Stimulated activated CD4-positive, alpha-beta T cell treated with anti-CD3 and anti-CD28 coated beads, Interleukin-1b, Interleukin-23, amount 100 ng/mL, for 24 hours (primary cell): ENCODE measurements at regions not wholly inside any gene's neighbourhood (a gene's known extent, or its start where the extent isn't known, plus 50 kb on each side); places are given as distances from the start of the nearest gene placed in this dataset.

ENCODE experiments used
- DNase-seq, 4 experiments: peaks; one replicate each; pipeline ENCODE4 v3.0.0-alpha.2; 2020; ENCODE audit warnings: low read depth in 4 of 4, low spot score in 1 of 4

DNA sequence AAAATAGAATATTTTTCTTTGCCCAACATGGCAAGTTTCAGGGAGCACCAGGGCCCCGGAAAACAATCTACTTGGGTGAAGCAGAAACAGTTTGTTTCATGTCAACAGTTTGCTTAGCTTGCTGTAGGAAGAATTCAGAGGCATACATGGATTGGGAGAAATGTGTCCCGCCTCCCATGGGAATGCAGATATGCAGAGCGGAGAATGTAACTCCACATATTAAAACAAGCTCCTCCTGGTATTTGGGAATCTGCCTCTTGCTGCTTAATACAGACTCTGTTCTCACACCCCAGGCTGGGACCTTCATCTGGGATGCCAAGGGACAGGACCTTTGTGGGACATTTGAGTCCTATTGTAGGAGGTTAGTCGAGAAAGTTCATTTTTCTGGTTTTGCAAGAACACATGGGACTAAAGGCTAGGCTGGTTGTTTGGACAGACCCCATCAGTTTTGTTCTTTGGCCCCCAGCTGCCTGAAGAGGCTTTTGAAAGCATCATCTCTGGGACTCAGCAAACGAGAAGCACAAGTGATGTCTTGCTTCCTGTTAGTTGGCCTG lies 220.5 kb upstream of the ADRA1B start:
- DNase-seq: no peak

DNA sequence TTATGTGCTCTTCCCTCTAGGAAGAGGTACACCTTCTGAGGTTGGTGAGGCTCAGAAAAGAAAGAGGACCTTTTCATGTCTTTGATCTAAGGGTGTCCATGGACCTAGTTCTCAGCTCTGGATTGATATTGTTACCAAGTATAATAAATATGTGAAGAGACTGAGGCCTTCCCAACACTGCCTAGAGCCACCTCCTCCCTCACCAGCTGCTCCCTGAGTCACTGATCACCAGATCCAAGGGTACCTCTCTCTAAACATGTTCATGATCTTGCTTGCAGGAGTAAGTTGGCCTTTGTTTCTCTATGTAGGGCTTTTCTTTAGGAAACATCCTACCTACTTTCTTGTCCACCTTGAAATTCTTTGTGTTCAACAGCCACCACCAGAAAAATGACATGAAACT lies 218.8 kb upstream of the ADRA1B start:
- no peak for DNase-seq

DNA sequence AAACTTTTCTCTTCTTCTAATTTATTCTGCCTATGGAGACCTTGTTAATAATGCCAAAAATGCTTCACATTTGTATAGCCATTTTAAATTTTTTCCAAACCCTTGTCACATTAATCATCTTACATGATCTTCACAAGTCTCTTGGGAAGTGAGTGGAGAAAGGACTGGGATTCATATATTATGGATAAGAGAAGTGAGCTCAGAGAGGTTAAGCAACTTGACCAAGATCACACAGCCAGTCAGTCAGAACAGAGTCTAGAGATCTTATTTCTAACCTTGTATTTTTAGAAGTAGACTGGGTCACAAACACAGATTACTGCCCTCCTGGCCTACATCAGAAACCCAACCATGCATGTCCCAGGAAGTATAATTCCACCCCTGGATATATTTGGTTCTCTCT lies 218.0 kb upstream of the ADRA1B start:
- DNase-seq: no peak

DNA sequence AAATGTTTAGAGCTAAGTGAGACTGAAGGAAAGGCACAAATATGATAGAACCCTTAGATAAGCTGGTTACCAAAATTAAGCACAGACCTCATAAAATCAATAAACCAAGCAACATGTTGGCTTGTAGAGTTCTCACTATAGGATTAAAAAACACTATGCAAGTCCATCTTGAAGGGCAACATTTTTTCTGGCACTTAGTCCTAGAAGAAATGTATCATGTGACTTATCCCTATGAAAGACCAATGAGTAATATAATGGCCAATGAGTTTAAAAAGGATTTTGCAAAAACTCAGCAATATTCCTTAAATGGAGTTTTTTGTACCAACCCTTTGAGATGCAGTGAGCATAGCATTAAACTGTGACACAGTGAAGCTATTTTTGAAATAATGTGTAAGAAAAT lies 216.3 kb upstream of the ADRA1B start:
- no peak for DNase-seq

- no peak for DNase-seq
These were observed 214.0 kb upstream of the ADRA1B start for GRCh38 chr5:159702301-159702700.

GRCh38 chr5:159702826-159703225 lies 213.5 kb upstream of the ADRA1B start:
- no peak for DNase-seq

DNA sequence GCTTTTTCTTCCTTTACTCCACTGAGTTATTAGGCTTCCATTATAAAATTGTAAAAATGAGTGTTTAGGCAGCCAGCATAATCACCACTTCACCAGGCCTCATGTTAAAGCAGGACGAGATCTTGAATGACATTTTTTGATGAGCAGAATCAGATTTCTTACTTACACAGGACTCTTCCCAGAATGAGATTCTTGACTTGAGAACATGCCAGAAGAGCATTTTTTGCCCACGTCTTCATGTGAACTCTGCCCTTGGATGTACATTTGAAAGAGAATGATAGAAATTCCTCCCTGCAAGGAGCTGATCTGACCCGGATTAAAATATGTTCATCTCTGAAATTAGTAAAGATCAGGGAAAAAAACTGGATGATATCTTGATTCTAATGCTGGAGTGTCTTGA lies 212.1 kb upstream of the ADRA1B start:
- no peak for DNase-seq

GRCh38 chr5:159705948-159706347 lies 210.3 kb upstream of the ADRA1B start:
- no peak for DNase-seq

DNA sequence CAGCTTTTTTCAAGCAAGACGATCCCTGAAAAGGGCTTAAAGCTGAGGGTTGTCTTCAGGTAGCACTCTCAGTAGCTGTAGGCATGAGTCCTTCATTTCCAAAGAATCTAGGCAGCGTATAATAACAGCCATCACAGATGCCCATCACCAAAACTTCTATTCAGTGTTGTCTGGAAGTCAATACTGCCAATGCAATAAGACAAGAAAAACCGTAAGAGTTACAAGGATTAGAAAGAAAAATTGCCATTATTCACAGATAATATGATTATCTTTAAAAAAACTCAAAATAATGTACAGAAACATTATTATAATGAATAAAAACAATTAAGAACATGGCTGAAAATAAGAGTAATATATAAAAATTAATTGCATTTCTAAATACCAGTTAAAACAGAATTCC lies 208.2 kb upstream of the ADRA1B start:
- DNase-seq: no peak

GRCh38 chr5:159712672-159713071 lies 203.6 kb upstream of the ADRA1B start:
- no peak for DNase-seq

DNA sequence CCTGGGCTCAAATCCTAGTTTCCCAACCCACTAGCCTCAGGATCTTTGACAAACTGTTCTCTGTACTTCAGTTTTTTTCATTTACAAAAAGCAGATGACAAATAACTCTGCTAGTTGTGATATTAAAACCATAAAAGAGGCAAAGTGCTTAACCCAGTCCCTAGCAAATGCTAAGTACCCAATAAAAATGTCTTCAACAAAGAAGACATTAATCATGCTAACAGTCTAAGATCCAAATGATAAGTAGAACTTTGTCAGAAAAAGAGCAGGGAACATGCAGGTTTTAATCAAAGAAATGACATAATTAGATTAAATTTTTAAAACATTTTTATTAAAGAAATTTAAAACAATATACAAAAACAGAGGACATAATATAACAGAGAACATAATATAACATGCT lies 203.0 kb upstream of the ADRA1B start:
- no peak for DNase-seq

DNA sequence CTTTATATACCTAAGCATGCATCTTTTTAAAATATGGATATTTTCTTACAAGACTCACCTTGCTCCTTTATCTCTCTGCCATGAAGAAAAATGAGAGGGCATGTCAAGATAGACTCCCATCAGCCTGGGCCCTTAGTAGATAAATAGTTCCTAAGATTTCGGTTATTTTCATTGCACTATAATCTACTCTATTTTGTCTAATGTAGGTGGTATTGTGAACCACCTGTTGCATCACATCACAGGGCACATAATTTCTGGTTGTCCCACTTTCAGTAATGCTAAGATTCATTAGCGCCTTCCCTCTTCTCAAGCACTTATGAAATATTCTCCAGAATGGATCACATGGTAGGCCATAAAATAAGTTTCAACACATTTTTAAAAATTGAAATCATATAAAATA lies 202.5 kb upstream of the ADRA1B start:
- DNase-seq: no peak

GRCh38 chr5:159725475-159725874 lies 190.8 kb upstream of the ADRA1B start:
- no peak for DNase-seq

- DNase-seq: no peak
These were observed 189.1 kb upstream of the ADRA1B start for GRCh38 chr5:159727167-159727566.

GRCh38 chr5:159730285-159730684 lies 186.0 kb upstream of the ADRA1B start:
- DNase-seq: no peak

GRCh38 chr5:159732220-159732619 lies 184.1 kb upstream of the ADRA1B start:
- no peak for DNase-seq

- DNase-seq: no peak
These were observed 181.9 kb upstream of the ADRA1B start for GRCh38 chr5:159734366-159734765.

GRCh38 chr5:159735036-159735435 lies 181.2 kb upstream of the ADRA1B start:
- DNase-seq: no peak

DNA sequence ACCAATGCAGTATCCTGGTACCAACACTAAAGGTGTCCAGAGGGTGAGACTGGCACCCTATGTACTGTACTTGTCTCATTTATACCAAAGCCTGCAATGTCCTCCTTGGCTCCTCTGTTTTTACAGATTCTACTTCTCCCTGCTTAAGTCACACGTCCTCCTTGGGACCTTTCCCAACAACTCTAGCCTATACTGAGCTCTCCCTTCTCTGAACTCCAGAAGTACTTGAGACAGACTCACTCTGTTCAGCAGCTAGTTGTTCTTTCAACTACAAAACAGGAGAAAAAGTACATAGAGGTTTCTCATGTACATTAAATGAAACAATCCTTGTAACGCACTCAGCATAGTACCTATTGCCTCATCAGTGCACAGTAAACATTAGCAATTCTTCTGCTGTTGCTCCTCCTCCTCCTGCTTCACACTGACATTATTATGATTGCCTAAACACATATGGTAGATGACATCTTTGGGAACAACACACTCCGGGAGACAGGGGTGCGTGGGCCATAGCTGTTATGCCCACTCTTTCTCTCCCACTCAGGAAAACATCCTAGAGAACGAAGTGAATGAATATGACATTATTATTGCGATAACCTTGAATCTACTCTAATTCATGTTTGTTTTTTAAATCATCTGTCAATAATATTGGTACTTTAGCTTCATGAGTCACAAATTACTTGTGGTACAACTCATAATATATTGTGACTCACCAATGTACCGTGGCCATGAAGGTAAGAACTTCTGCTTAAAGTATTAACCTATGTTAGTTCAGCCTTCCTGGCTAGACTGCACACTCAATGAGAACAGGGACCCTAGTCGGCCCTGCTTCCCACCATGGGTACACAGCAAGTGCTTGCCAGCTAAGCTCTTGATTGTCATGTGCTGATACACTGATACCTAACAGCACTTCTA lies 180.3 kb upstream of the ADRA1B start:
- no peak for DNase-seq

DNA sequence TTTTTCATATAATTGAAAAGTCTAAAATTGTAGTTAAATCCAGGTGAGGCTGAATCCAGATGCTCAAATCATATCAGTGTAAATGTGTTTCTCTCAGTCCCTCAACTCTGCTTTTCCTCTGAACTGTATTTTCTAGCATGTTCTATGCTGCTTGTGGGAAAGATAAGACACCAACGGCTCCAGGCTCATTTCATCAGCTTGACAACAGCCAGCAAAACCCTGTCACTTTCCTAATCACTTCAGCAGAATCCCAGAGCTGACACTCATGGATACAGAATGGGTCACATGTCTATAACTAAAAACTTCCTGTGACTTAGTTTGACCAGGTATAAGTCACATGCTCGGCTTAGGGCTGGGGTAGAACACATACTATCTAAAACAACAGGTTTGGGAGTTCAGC lies 179.4 kb upstream of the ADRA1B start:
- DNase-seq: no peak

- no peak for DNase-seq
These were observed 179.0 kb upstream of the ADRA1B start for GRCh38 chr5:159737263-159737662.

GRCh38 chr5:159741829-159742322 lies 174.4 kb upstream of the ADRA1B start:
- no peak for DNase-seq

GRCh38 chr5:159743234-159743633 lies 173.0 kb upstream of the ADRA1B start:
- DNase-seq: no peak
